HG02870 (cell line): ENCODE measurements at regions not wholly inside any gene's neighbourhood (a gene's known extent, or its start where the extent isn't known, plus 50 kb on each side); places are given as distances from the start of the nearest gene placed in this dataset.

Source experiments
- ATAC-seq: cut with Tn5 transposase; IDR thresholded peaks from one replicate; pipeline ENCODE4 v1.9.1; 2021; ENCODE audit warnings: mild to moderate bottlenecking, moderate library complexity; ENCODE audit not compliant: unreplicated experiment

GRCh38 chr11:116601814-116602636, 170.8 kb downstream of the BUD13 start:
- no peak for ATAC-seq

GRCh38 chr11:116600930-116601329, 171.9 kb downstream of the BUD13 start:
- no peak for ATAC-seq

GRCh38 chr11:116598556-116598955, 174.2 kb downstream of the BUD13 start:
- ATAC-seq = no peak

- no peak for ATAC-seq
Observed at GRCh38 chr11:116598036-116598435, 174.8 kb downstream of the BUD13 start.

- ATAC-seq = no peak
Observed at GRCh38 chr11:116596346-116597260, 176.2 kb downstream of the BUD13 start.

GRCh38 chr11:116595305-116595880, 177.4 kb downstream of the BUD13 start:
- ATAC-seq = no peak

- no peak for ATAC-seq
Observed at GRCh38 chr11:116590844-116591570, 181.8 kb downstream of the BUD13 start.

- ATAC-seq = no peak
Observed at GRCh38 chr11:116589402-116589801, 183.4 kb downstream of the BUD13 start.

GRCh38 chr11:116586392-116586791, 186.4 kb downstream of the BUD13 start:
- no peak for ATAC-seq

- ATAC-seq = no peak
Observed at GRCh38 chr11:116582571-116582970, 190.2 kb downstream of the BUD13 start.

- no peak for ATAC-seq
Observed at GRCh38 chr11:116581349-116581748, 191.4 kb downstream of the BUD13 start.

- ATAC-seq = no peak
Observed at GRCh38 chr11:116580799-116581198, 192.0 kb downstream of the BUD13 start.

- no peak for ATAC-seq
Observed at GRCh38 chr11:116579857-116580727, 192.7 kb downstream of the BUD13 start.

- ATAC-seq = no peak
Observed at GRCh38 chr11:116579031-116579653, 193.6 kb downstream of the BUD13 start.

GRCh38 chr11:116577956-116578355, 194.8 kb downstream of the BUD13 start:
- ATAC-seq = no peak

- no peak for ATAC-seq
Observed at GRCh38 chr11:116577273-116577672, 195.5 kb downstream of the BUD13 start.

GRCh38 chr11:116576526-116576925, 196.3 kb downstream of the BUD13 start:
- no peak for ATAC-seq

GRCh38 chr11:116567721-116568242, 205.0 kb downstream of the BUD13 start:
- no peak for ATAC-seq

- no peak for ATAC-seq
Observed at GRCh38 chr11:116563712-116564047, 209.1 kb downstream of the BUD13 start.
